CD14-positive monocyte (primary cell): ENCODE measurements at regions not wholly inside any gene's neighbourhood (a gene's known extent, or its start where the extent isn't known, plus 50 kb on each side); places are given as distances from the start of the nearest gene placed in this dataset.
"Not testable (repeated sequence)": the region's sequence is repeated elsewhere in the genome, so short reads cannot be mapped to it uniquely, and the experiment has no call there.

Experiments
- DNase-seq, 3 donors: peaks; one replicate each; pipeline ENCODE4 v3.0.0-alpha.2; 2011 to 2022
- H2AFZ ChIP-seq: 2 replicates; pipeline ENCODE4 v1.6.0; 2012; ENCODE audit warnings: mild to moderate bottlenecking, low read depth, low read length, inconsistent platforms; ENCODE audit not compliant: insufficient read depth, poor library complexity, severe bottlenecking
- H3K27ac ChIP-seq, 2 donors: 1 replicate in 1 of 2; 2 replicates in 1 of 2; pipeline ENCODE4 v1.5.1; 2012 to 2013; ENCODE audit warnings: low read length in 2 of 2, control low read depth in 1 of 2, inconsistent platforms in 1 of 2, low read depth in 1 of 2, mild to moderate bottlenecking in 1 of 2
- H3K27me3 ChIP-seq, 2 donors: one replicate each; pipeline versions ENCODE4 v1.6.0 to v1.6.1; 2011 to 2013; ENCODE audit warnings: low read length in 2 of 2; ENCODE audit not compliant: control insufficient read depth in 2 of 2, insufficient read depth in 2 of 2
- H3K36me3 ChIP-seq, 2 donors: replicated peaks in 1 of 2; 1 replicate in 1 of 2; 2 replicates in 1 of 2; pipeline versions ENCODE4 v1.5.1 to v1.6.1; 2012 to 2013; ENCODE audit warnings: low read length in 2 of 2, control low read depth in 1 of 2, inconsistent platforms in 1 of 2, mild to moderate bottlenecking in 1 of 2; ENCODE audit not compliant: insufficient read depth in 2 of 2, control insufficient read depth in 1 of 2
- H3K4me1 ChIP-seq, 2 donors: 1 replicate in 1 of 2; 2 replicates in 1 of 2; pipeline versions ENCODE4 v1.5.1 to v1.6.1; 2012 to 2013; ENCODE audit warnings: low read length in 2 of 2, control low read depth in 1 of 2, inconsistent platforms in 1 of 2, mild to moderate bottlenecking in 1 of 2, moderate library complexity in 1 of 2; ENCODE audit not compliant: insufficient read depth in 2 of 2, control insufficient read depth in 1 of 2
- H3K4me2 ChIP-seq: replicated peaks from 2 replicates; pipeline ENCODE3; 2012; ENCODE audit warnings: low read length, moderate library complexity, mild to moderate bottlenecking; ENCODE audit not compliant: poor library complexity, severe bottlenecking; ENCODE audit errors: extremely low read depth
- H3K4me3 ChIP-seq, 3 experiments: fragments of 200-600 bp in 1 of 3; sonication (generic) in 1 of 3; replicated peaks in 1 of 3; 1 replicate in 2 of 3; 2 replicates in 1 of 3; pipeline ENCODE4 v1.5.1; 2011 to 2013; ENCODE audit warnings: low read length in 3 of 3, mild to moderate bottlenecking in 3 of 3, control low read depth in 2 of 3, low read depth in 2 of 3, inconsistent platforms in 1 of 3, moderate library complexity in 1 of 3
- H3K79me2 ChIP-seq: 2 replicates; pipeline ENCODE4 v1.6.0; 2012; ENCODE audit warnings: mild to moderate bottlenecking, control low read depth, inconsistent platforms, low read length, moderate library complexity; ENCODE audit not compliant: insufficient read depth
- H3K9ac ChIP-seq: 2 replicates; pipeline ENCODE4 v1.6.0; 2017; ENCODE audit warnings: low read length, mild to moderate bottlenecking; ENCODE audit not compliant: insufficient read depth, poor library complexity, severe bottlenecking
- H3K9me3 ChIP-seq, 2 donors: replicated peaks in 1 of 2; 1 replicate in 1 of 2; 2 replicates in 1 of 2; pipeline versions ENCODE4 v1.5.1 to v1.6.1; 2012 to 2013; ENCODE audit warnings: low read length in 2 of 2, control low read depth in 1 of 2; ENCODE audit not compliant: control insufficient read depth in 1 of 2, insufficient read depth in 1 of 2
- H4K20me1 ChIP-seq: 2 replicates; pipeline ENCODE4 v1.6.0; 2012; ENCODE audit warnings: mild to moderate bottlenecking, low read length, control low read depth, moderate library complexity; ENCODE audit not compliant: insufficient read depth
- H3K27ac Mint-ChIP-seq, 7 donors: one replicate each; pipeline ENCODE4 v1.8.0; 2020; ENCODE audit warnings: mild to moderate bottlenecking in 7 of 7, mixed read lengths in 7 of 7, moderate library complexity in 6 of 7, inconsistent platforms in 2 of 7
- H3K27me3 Mint-ChIP-seq, 3 donors: one replicate each; pipeline ENCODE4 v1.8.0; 2021 to 2022; ENCODE audit warnings: low read depth in 3 of 3, mild to moderate bottlenecking in 3 of 3, mixed read lengths in 3 of 3, moderate library complexity in 3 of 3, inconsistent platforms in 1 of 3
- H3K36me3 Mint-ChIP-seq, 2 donors: one replicate each; pipeline ENCODE4 v1.8.0; 2020; ENCODE audit warnings: mixed read lengths in 2 of 2, inconsistent platforms in 1 of 2, mild to moderate bottlenecking in 1 of 2
- H3K4me1 Mint-ChIP-seq: one replicate; pipeline ENCODE4 v1.8.0; 2020; ENCODE audit warnings: mild to moderate bottlenecking, mixed read lengths
- H3K4me3 Mint-ChIP-seq, 2 donors: one replicate each; pipeline ENCODE4 v1.8.0; 2020; ENCODE audit warnings: mild to moderate bottlenecking in 2 of 2, mixed read lengths in 2 of 2, moderate library complexity in 1 of 2
- H3K9me3 Mint-ChIP-seq, 7 donors: one replicate each; pipeline ENCODE4 v1.8.0; 2020 to 2022; ENCODE audit warnings: mixed read lengths in 7 of 7, mild to moderate bottlenecking in 6 of 7, moderate library complexity in 6 of 7, inconsistent platforms in 2 of 7
- WGBS: methylation state at CpG from one replicate; pipeline ENCODE4 v1.1.5; 2013; ENCODE audit warnings: missing lambda C conversion rate; ENCODE audit not compliant: insufficient coverage; 5-methylcytosine and 5-hydroxymethylcytosine counted together
- intact Hi-C, 2 donors: fragments of 100-400 bp; cut with micrococcal nuclease; formaldehyde crosslinking; loops; one replicate each; pipeline versions ENCODE4 v1.15.0 to v1.15.1; 2023
- TF ChIP-seq, protein P1 (sequence below): fragments of 200-600 bp; IDR thresholded peaks from one replicate; pipeline ENCODE4 v1.8.0; 2022; ENCODE audit warnings: antibody characterized with exemption, mild to moderate bottlenecking

- Mint-ChIP-seq H3K27ac (no peak overlapping the region), H3K9me3 (peaks cover 0 to 28% (median 7%) of the 10 kb centered on the region in 7 donors), H3K36me3 (peaks cover 0 to 2% of the 10 kb centered on the region in 2 donors), H3K4me1 (peaks cover 46% of the 10 kb centered on the region), H3K27me3 (peaks cover 23 to 57% (median 36%) of the 10 kb centered on the region in 3 donors), H3K4me3 (no peak overlapping the region)
- Histone ChIP-seq H3K27me3 (peaks cover 40 to 51% of the 10 kb centered on the region in 2 donors), H3K4me1 (peaks cover 30 to 40% of the 10 kb centered on the region in 2 donors), H3K9me3 (peaks cover 0 to 13% of the 10 kb centered on the region in 2 donors), H3K36me3 (no peaks in the 10 kb centered on the region), H3K4me2 (no peak overlapping the region), H4K20me1 (no peaks in the 10 kb centered on the region), H3K79me2 (no peaks in the 10 kb centered on the region), H3K4me3 (no peak overlapping the region), H2AFZ (no peak overlapping the region), H3K27ac (no peak overlapping the region), H3K9ac (no peak overlapping the region)
- TF ChIP-seq, protein P1, sequence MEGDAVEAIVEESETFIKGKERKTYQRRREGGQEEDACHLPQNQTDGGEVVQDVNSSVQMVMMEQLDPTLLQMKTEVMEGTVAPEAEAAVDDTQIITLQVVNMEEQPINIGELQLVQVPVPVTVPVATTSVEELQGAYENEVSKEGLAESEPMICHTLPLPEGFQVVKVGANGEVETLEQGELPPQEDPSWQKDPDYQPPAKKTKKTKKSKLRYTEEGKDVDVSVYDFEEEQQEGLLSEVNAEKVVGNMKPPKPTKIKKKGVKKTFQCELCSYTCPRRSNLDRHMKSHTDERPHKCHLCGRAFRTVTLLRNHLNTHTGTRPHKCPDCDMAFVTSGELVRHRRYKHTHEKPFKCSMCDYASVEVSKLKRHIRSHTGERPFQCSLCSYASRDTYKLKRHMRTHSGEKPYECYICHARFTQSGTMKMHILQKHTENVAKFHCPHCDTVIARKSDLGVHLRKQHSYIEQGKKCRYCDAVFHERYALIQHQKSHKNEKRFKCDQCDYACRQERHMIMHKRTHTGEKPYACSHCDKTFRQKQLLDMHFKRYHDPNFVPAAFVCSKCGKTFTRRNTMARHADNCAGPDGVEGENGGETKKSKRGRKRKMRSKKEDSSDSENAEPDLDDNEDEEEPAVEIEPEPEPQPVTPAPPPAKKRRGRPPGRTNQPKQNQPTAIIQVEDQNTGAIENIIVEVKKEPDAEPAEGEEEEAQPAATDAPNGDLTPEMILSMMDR = no peak
- 59% methylated on average over 3 of the region's 6 CpGs for WGBS
- intact Hi-C loops = no loop called here
- no peak for DNase-seq
These were observed 275.9 kb upstream of the NR2F2 start for GRCh38 chr15:96054621-96055020.

DNA sequence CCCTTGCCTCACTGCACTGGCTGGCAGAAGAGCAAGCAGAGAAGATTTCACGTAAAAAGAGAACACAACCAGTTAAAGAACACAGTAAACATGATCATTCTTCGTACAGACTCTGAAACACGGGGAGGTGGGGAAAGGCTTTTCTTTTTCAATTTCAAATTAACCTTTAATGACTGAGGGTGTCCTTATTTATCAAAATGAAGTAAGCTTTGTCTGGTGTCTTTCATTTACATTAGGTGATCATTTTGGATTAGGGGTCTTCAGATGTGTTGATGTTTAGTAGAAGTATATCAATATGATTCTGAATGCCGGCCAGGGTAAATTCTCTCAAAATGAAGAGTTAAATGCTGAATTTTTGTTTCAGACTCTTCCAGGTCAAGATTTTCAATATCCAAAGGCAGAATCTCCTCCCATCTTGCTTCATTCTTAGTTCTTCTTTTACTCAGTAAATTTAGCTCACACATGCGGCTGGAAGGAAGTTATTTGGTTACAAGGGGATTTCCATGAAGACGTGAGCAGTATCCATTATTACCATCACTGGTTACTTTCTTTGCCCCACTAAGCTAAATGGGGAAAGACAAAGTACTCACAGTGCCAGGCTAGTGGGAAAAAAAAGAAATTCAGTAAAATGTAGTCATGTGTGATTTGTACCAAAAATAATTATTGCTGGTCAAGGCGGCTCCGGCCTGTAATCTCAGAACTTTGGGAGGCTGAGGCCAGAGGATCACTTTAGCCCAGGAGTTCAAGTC is 272.2 kb upstream of the NR2F2 start:
- peaks cover 11 to 31% (median 15%) of the 10 kb centered on the region in 3 donors for H3K27me3 Mint-ChIP-seq
- TF ChIP-seq, protein P1 = no peak
- Histone ChIP-seq H4K20me1 (no peaks in the 10 kb centered on the region), H3K4me3 (no peak overlapping the region), H3K27ac (peak overlapping the region; percentile 60), H3K4me2 (no peak overlapping the region), H3K9ac (no peak overlapping the region), H3K9me3 (peaks cover 0 to 5% of the 10 kb centered on the region in 2 donors), H3K27me3 (peaks cover 20 to 27% of the 10 kb centered on the region in 2 donors), H3K79me2 (no peaks in the 10 kb centered on the region), H3K36me3 (no peaks in the 10 kb centered on the region), H3K4me1 (peaks cover 25 to 30% of the 10 kb centered on the region in 2 donors), H2AFZ (no peak overlapping the region)
- peaks cover 3 to 31% (median 11%) of the 10 kb centered on the region in 7 donors for H3K9me3 Mint-ChIP-seq
- peak overlapping the region; percentile 3 to 79 (median 61) for H3K27ac Mint-ChIP-seq
- peaks cover 45% of the 10 kb centered on the region for H3K4me1 Mint-ChIP-seq
- H3K4me3 Mint-ChIP-seq = no peak overlapping the region
- 67% methylated on average over 1 of the region's 8 CpGs for WGBS
- H3K36me3 Mint-ChIP-seq = no peaks in the 10 kb centered on the region
- peak; percentile 6 to 82 (median 50) for DNase-seq
- intact Hi-C loops = no loop called here

- Histone ChIP-seq H3K4me1 (peaks cover 24 to 25% of the 10 kb centered on the region in 2 donors), H3K27me3 (peaks cover 16 to 22% of the 10 kb centered on the region in 2 donors), H3K27ac (peak overlapping the region; percentile 60)
- peaks cover 3 to 26% (median 13%) of the 10 kb centered on the region in 7 donors for H3K9me3 Mint-ChIP-seq
- H4K20me1 ChIP-seq, H3K4me2 ChIP-seq, H3K36me3 ChIP-seq, H3K4me3 Mint-ChIP-seq, H3K4me3 ChIP-seq, H3K36me3 Mint-ChIP-seq, DNase-seq, H3K9me3 ChIP-seq, intact Hi-C loops, H3K79me2 ChIP-seq, H2AFZ ChIP-seq, H3K9ac ChIP-seq: not testable (repeated sequence)
- H3K4me1 Mint-ChIP-seq = peaks cover 40% of the 10 kb centered on the region
- H3K27me3 Mint-ChIP-seq = peaks cover 7 to 26% (median 10%) of the 10 kb centered on the region in 3 donors
- peak overlapping the region in 4 of 7 donors; percentile 1 to 68 (median 28) for H3K27ac Mint-ChIP-seq
- WGBS = no CpG with 5 or more reads among the region's 1 CpG
These were observed 271.7 kb upstream of the NR2F2 start for GRCh38 chr15:96058852-96059103.
